Loucy (cell line): ENCODE measurements at regions not wholly inside any gene's neighbourhood (a gene's known extent, or its start where the extent isn't known, plus 50 kb on each side); places are given as distances from the start of the nearest gene placed in this dataset.

Source experiments
- H2AFZ ChIP-seq: fragments of 200-600 bp; sonication (generic); 2 replicates; pipeline ENCODE4 v1.6.0; 2016; ENCODE audit warnings: antibody characterized with exemption, mild to moderate bottlenecking, low read length, moderate library complexity
- H3F3A ChIP-seq: fragments of 200-600 bp; 2 replicates; pipeline ENCODE4 v1.6.0; 2016; ENCODE audit warnings: antibody characterized with exemption, low read depth, mild to moderate bottlenecking
- H3K27me3 ChIP-seq: fragments of 200-600 bp; sonication (generic); 2 replicates; pipeline ENCODE4 v1.6.1; 2014; ENCODE audit warnings: low read length, mild to moderate bottlenecking; ENCODE audit not compliant: insufficient read depth, poor library complexity, severe bottlenecking
- H3K36me3 ChIP-seq: fragments of 200-600 bp; sonication (generic); 2 replicates; pipeline ENCODE4 v1.6.1; 2016; ENCODE audit warnings: low read length; ENCODE audit not compliant: insufficient read depth
- H3K4me1 ChIP-seq: fragments of 200-600 bp; sonication (generic); 2 replicates; pipeline ENCODE4 v1.5.1; 2014; ENCODE audit warnings: low read length, mild to moderate bottlenecking; ENCODE audit not compliant: insufficient read depth, poor library complexity, severe bottlenecking
- H3K4me2 ChIP-seq: fragments of 200-600 bp; sonication (generic); 2 replicates; pipeline ENCODE4 v1.6.0; 2014; ENCODE audit warnings: antibody characterized with exemption, low read length, low read depth, mild to moderate bottlenecking; ENCODE audit not compliant: poor library complexity, severe bottlenecking
- H3K4me3 ChIP-seq: fragments of 200-600 bp; sonication (generic); 2 replicates; pipeline ENCODE4 v1.5.1; 2014; ENCODE audit warnings: low read length, mild to moderate bottlenecking, mixed read lengths; ENCODE audit not compliant: poor library complexity, severe bottlenecking
- H3K79me2 ChIP-seq: fragments of 200-600 bp; sonication (generic); 2 replicates; pipeline ENCODE4 v1.6.1; 2014; ENCODE audit warnings: low read length; ENCODE audit not compliant: insufficient read depth
- H3K9ac ChIP-seq: fragments of 200-600 bp; sonication (generic); 2 replicates; pipeline ENCODE4 v1.6.0; 2014; ENCODE audit warnings: mild to moderate bottlenecking, low read depth, low read length, moderate library complexity; ENCODE audit not compliant: poor library complexity, severe bottlenecking
- H3K9me2 ChIP-seq: fragments of 200-600 bp; sonication (generic); replicated peaks from 2 replicates; pipeline ENCODE4 v1.6.1; 2016; ENCODE audit warnings: low read depth, low read length, mixed read lengths
- H3K9me3 ChIP-seq: fragments of 200-600 bp; sonication (generic); 2 replicates; pipeline ENCODE4 v1.6.1; 2014; ENCODE audit warnings: mild to moderate bottlenecking, antibody characterized with exemption, low read length, low read depth; ENCODE audit not compliant: insufficient read depth
- H4K20me1 ChIP-seq: fragments of 200-600 bp; sonication (generic); 2 replicates; pipeline ENCODE4 v1.6.0; 2014; ENCODE audit warnings: antibody characterized with exemption, low read length, mild to moderate bottlenecking; ENCODE audit not compliant: insufficient read depth, poor library complexity, severe bottlenecking
- CTCF ChIP-seq: fragments of 200-600 bp; sonication (generic); conservative IDR thresholded peaks from 2 replicates; pipeline ENCODE4 v1.5.1; 2014; ENCODE audit warnings: mild to moderate bottlenecking, antibody characterized with exemption, low read length
- EZH2phosphoT487 ChIP-seq: fragments of 200-600 bp; IDR thresholded peaks from 2 replicates; pipeline ENCODE4 v1.6.1; 2018; ENCODE audit warnings: antibody characterized with exemption, mild to moderate bottlenecking, moderate library complexity, borderline replicate concordance

- no peaks in the 10 kb centered on the region for H3F3A ChIP-seq
- H3K4me1 ChIP-seq: no peaks in the 10 kb centered on the region
- no peaks in the 10 kb centered on the region for H3K9me3 ChIP-seq
- H3K36me3 ChIP-seq: no peaks in the 10 kb centered on the region
- no peaks in the 10 kb centered on the region for H3K79me2 ChIP-seq
- no peak overlapping the region for H2AFZ ChIP-seq
- H3K9ac ChIP-seq: no peak overlapping the region
- no peaks in the 10 kb centered on the region for H3K27me3 ChIP-seq
- TF ChIP-seq CTCF (no peak), EZH2phosphoT487 (no peak)
- H3K9me2 ChIP-seq: no peaks in the 10 kb centered on the region
- no peak overlapping the region for H3K4me2 ChIP-seq
- no peaks in the 10 kb centered on the region for H4K20me1 ChIP-seq
- H3K4me3 ChIP-seq: no peak overlapping the region
Observed at GRCh38 chr13:73369095-73369494, 310.3 kb downstream of the KLF5 start.

GRCh38 chr13:73368608-73369007 is 309.8 kb downstream of the KLF5 start:
- H3K4me2 ChIP-seq: no peak overlapping the region
- no peak overlapping the region for H2AFZ ChIP-seq
- no peaks in the 10 kb centered on the region for H3K9me2 ChIP-seq
- no peaks in the 10 kb centered on the region for H3K27me3 ChIP-seq
- H3F3A ChIP-seq: no peaks in the 10 kb centered on the region
- no peaks in the 10 kb centered on the region for H3K4me1 ChIP-seq
- no peak for TF ChIP-seq CTCF
- no peak for TF ChIP-seq EZH2phosphoT487
- H4K20me1 ChIP-seq: no peaks in the 10 kb centered on the region
- H3K36me3 ChIP-seq: no peaks in the 10 kb centered on the region
- H3K79me2 ChIP-seq: no peaks in the 10 kb centered on the region
- H3K4me3 ChIP-seq: no peak overlapping the region
- H3K9me3 ChIP-seq: no peaks in the 10 kb centered on the region
- no peak overlapping the region for H3K9ac ChIP-seq

- TF ChIP-seq EZH2phosphoT487 (no peak), CTCF (no peak)
- Histone ChIP-seq H3F3A (no peaks in the 10 kb centered on the region), H3K9ac (no peak overlapping the region), H3K4me2 (no peak overlapping the region), H3K27me3 (no peaks in the 10 kb centered on the region), H3K36me3 (no peaks in the 10 kb centered on the region), H3K4me1 (no peaks in the 10 kb centered on the region), H3K9me2 (no peaks in the 10 kb centered on the region), H3K79me2 (no peaks in the 10 kb centered on the region), H4K20me1 (no peaks in the 10 kb centered on the region), H3K9me3 (no peaks in the 10 kb centered on the region), H3K4me3 (no peak overlapping the region), H2AFZ (no peak overlapping the region)
Observed at GRCh38 chr13:73367886-73368285, 309.1 kb downstream of the KLF5 start.
